ENCODE measurements at regions not wholly inside any gene's neighbourhood (a gene's known extent, or its start where the extent isn't known, plus 50 kb on each side); places are given as distances from the start of the nearest gene placed in this dataset.
"Not testable (repeated sequence)": the region's sequence is repeated elsewhere in the genome, so short reads cannot be mapped to it uniquely, and the experiment has no call there.

DNA sequence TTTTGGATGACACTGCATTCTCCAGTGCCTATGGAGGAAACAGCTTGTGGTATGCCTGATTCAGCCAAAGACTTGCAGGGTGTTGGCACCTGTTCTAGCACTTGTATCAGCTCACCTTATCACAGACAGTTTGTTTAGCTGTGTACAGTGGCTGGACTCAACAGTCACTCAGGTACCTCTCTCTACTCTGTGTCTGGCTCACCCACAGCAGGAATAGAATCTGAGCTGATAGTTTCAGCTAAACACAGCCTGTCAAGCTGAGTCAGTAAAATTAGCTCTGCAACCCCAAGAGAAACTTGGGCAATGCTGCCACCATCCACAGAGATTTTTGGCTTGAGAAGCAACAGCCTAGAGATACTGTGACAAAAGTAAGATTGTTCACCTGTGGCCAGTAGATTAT is 101.5 kb downstream of the RBMY1A1 start:
- Histone ChIP-seq H3K36me3 (ENCODE audit: insufficient read depth, low read length) (no peaks in the 10 kb centered on the region), H3K4me3 (ENCODE audit: low read depth, low read length, poor library complexity, severe bottlenecking) (no peak overlapping the region), H4K20me1 (ENCODE audit: insufficient read depth, low read length) (no peaks in the 10 kb centered on the region), H3K9me2 (ENCODE audit: low read depth, low read length) (no peaks in the 10 kb centered on the region), H2AFZ (ENCODE audit: low read length) (no peak overlapping the region), H3K4me2 (ENCODE audit: low read length) (no peak overlapping the region), H3K9me3 (ENCODE audit: low read length) (no peaks in the 10 kb centered on the region), H3K27ac (ENCODE audit: low read depth, low read length, poor library complexity, severe bottlenecking) (no peak overlapping the region), H3F3A (ENCODE audit: insufficient read depth, low read length) (no peaks in the 10 kb centered on the region), H3K9ac (ENCODE audit: low read length) (no peak overlapping the region), H3K79me2 (ENCODE audit: insufficient read depth, low read length) (no peaks in the 10 kb centered on the region), H3K27me3 (ENCODE audit: insufficient read depth, low read length) (no peaks in the 10 kb centered on the region), H3K4me1 (ENCODE audit: insufficient read depth, low read length, severe bottlenecking) (no peaks in the 10 kb centered on the region)
- TF ChIP-seq, protein P1, sequence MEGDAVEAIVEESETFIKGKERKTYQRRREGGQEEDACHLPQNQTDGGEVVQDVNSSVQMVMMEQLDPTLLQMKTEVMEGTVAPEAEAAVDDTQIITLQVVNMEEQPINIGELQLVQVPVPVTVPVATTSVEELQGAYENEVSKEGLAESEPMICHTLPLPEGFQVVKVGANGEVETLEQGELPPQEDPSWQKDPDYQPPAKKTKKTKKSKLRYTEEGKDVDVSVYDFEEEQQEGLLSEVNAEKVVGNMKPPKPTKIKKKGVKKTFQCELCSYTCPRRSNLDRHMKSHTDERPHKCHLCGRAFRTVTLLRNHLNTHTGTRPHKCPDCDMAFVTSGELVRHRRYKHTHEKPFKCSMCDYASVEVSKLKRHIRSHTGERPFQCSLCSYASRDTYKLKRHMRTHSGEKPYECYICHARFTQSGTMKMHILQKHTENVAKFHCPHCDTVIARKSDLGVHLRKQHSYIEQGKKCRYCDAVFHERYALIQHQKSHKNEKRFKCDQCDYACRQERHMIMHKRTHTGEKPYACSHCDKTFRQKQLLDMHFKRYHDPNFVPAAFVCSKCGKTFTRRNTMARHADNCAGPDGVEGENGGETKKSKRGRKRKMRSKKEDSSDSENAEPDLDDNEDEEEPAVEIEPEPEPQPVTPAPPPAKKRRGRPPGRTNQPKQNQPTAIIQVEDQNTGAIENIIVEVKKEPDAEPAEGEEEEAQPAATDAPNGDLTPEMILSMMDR (IDR thresholded peaks at IDR 0.05; ENCODE audit: low read length): no peak
- TF ChIP-seq EZH2 (IDR thresholded peaks at IDR 0.05; ENCODE audit: borderline replicate concordance, low read length): no peak

DNA sequence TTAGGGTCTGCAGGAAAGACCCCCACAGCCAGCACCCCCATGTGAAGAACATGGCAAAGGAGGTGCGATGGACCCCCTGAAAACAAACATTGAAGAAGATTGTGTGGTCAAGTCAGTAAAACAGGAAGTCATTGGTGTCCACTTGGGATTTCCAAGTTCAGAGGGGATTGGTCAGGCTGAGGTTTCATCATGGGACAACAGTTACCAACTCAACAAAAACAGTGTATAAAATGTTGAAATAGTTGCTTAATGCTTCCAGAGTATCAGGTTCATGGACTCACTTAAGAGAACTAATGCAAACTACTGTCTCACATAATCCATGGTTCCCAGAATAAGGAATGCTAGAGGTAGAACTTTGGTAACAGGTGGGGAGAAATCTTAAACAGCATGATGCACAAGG is 115.8 kb downstream of the RBMY1A1 start:
- H2AFZ ChIP-seq (ENCODE audit: low read length): no peak overlapping the region
- H3K4me3 ChIP-seq (ENCODE audit: low read depth, low read length, poor library complexity, severe bottlenecking): no peak overlapping the region
- H3K27me3 ChIP-seq (ENCODE audit: insufficient read depth, low read length): no peaks in the 10 kb centered on the region
- H4K20me1 ChIP-seq (ENCODE audit: insufficient read depth, low read length): no peaks in the 10 kb centered on the region
- no peaks in the 10 kb centered on the region for H3K4me1 ChIP-seq (ENCODE audit: insufficient read depth, low read length, severe bottlenecking)
- no peaks in the 10 kb centered on the region for H3K79me2 ChIP-seq (ENCODE audit: insufficient read depth, low read length)
- no peak for TF ChIP-seq EZH2 (IDR thresholded peaks at IDR 0.05; ENCODE audit: borderline replicate concordance, low read length)
- TF ChIP-seq, protein P1 (IDR thresholded peaks at IDR 0.05; ENCODE audit: low read length): no peak
- no peaks in the 10 kb centered on the region for H3K36me3 ChIP-seq (ENCODE audit: insufficient read depth, low read length)
- H3K4me2 ChIP-seq (ENCODE audit: low read length): no peak overlapping the region
- H3K9me2 ChIP-seq (ENCODE audit: low read depth, low read length): no peaks in the 10 kb centered on the region
- no peak overlapping the region for H3K27ac ChIP-seq (ENCODE audit: low read depth, low read length, poor library complexity, severe bottlenecking)
- no peaks in the 10 kb centered on the region for H3K9me3 ChIP-seq (ENCODE audit: low read length)
- no peak overlapping the region for H3K9ac ChIP-seq (ENCODE audit: low read length)
- H3F3A ChIP-seq (ENCODE audit: insufficient read depth, low read length): no peaks in the 10 kb centered on the region

DNA sequence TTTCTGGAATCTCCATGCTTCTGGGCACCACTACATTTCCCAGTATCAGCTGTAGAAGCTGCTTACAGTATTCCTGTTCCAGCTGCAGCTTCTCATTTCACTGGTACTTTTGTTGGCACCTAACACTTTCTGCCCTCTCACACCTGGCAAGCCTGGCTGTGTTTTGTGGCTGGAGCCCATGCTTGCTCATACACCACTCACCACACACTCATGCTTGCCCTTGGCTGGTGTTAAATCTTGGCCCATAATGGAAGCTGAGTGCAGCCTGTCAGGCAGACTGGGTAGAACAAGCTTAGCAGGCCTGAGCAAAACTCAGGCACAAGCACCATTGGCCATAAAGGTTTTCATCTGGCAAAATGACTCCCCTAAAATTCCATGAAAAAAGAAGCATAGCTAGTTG is 124.4 kb downstream of the RBMY1A1 start:
- H3F3A ChIP-seq (ENCODE audit: insufficient read depth, low read length); H3K27me3 ChIP-seq (ENCODE audit: insufficient read depth, low read length); H3K9me3 ChIP-seq (ENCODE audit: low read length): not testable (repeated sequence)

DNA sequence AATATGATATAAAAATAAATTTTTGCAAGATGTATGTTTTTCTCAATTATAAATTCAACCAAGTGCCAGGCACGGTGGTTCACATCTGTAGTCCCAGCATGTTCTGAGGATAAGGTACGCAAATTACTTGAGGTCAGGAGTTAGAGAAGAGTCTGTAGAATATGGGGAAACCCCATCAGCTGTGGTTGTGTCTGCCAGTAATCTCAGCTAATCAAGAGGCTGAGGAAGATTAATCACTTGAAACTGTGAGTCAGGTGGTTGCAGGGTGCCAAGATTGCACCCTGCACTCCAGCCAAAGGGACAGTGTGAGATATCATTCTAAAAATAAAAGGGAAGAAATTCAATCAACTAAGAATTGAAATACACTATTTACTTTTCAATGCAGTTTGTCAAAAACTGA is 144.9 kb downstream of the RBMY1A1 start:
- not testable (repeated sequence) for H3K4me2 ChIP-seq (ENCODE audit: low read length)

More for the DNA sequence above, 124.4 kb downstream of the RBMY1A1 start:
- not testable (repeated sequence) for H3K4me2 ChIP-seq (ENCODE audit: low read length); H3K9me2 ChIP-seq (ENCODE audit: low read depth, low read length); H3K79me2 ChIP-seq (ENCODE audit: insufficient read depth, low read length); H3K27ac ChIP-seq (ENCODE audit: low read depth, low read length, poor library complexity, severe bottlenecking); H3K4me3 ChIP-seq (ENCODE audit: low read depth, low read length, poor library complexity, severe bottlenecking); H4K20me1 ChIP-seq (ENCODE audit: insufficient read depth, low read length); H3K4me1 ChIP-seq (ENCODE audit: insufficient read depth, low read length, severe bottlenecking); H2AFZ ChIP-seq (ENCODE audit: low read length); H3K9ac ChIP-seq (ENCODE audit: low read length); H3K36me3 ChIP-seq (ENCODE audit: insufficient read depth, low read length)

DNA sequence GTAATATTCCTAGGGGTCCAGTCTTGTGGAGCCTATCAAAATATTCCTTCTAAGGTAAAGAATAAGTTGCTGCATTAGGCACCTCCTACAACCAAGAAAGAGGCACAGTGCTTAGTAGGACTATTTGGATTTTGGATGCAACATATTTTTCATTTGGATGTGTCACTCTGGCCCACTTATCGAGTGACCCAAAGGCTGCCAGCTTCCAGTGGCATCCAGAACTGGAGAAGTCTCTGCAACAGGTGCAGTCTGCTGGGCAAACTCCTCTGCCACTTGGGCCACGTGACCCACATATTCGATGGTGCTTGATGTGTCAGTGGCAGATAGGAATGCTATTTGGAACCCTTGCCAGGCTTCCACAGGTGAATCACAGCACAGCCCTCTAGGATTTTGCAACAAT is 151.7 kb downstream of the RBMY1A1 start:
- not testable (repeated sequence) for H2AFZ ChIP-seq (ENCODE audit: low read length); H3K9ac ChIP-seq (ENCODE audit: low read length); H3K79me2 ChIP-seq (ENCODE audit: insufficient read depth, low read length); H3K4me2 ChIP-seq (ENCODE audit: low read length); H4K20me1 ChIP-seq (ENCODE audit: insufficient read depth, low read length); H3K36me3 ChIP-seq (ENCODE audit: insufficient read depth, low read length); H3K9me3 ChIP-seq (ENCODE audit: low read length); H3K27ac ChIP-seq (ENCODE audit: low read depth, low read length, poor library complexity, severe bottlenecking); H3K27me3 ChIP-seq (ENCODE audit: insufficient read depth, low read length); H3F3A ChIP-seq (ENCODE audit: insufficient read depth, low read length); H3K4me3 ChIP-seq (ENCODE audit: low read depth, low read length, poor library complexity, severe bottlenecking); H3K9me2 ChIP-seq (ENCODE audit: low read depth, low read length)
- peaks cover 15% of the 10 kb centered on the region for H3K4me1 ChIP-seq (ENCODE audit: insufficient read depth, low read length, severe bottlenecking)

More for the DNA sequence above, 144.9 kb downstream of the RBMY1A1 start:
- not testable (repeated sequence) for H3K4me3 ChIP-seq (ENCODE audit: low read depth, low read length, poor library complexity, severe bottlenecking); H3K79me2 ChIP-seq (ENCODE audit: insufficient read depth, low read length); H3K36me3 ChIP-seq (ENCODE audit: insufficient read depth, low read length); H3K9me3 ChIP-seq (ENCODE audit: low read length); H2AFZ ChIP-seq (ENCODE audit: low read length); H4K20me1 ChIP-seq (ENCODE audit: insufficient read depth, low read length); H3K9ac ChIP-seq (ENCODE audit: low read length); H3K9me2 ChIP-seq (ENCODE audit: low read depth, low read length); H3F3A ChIP-seq (ENCODE audit: insufficient read depth, low read length); H3K27me3 ChIP-seq (ENCODE audit: insufficient read depth, low read length)
- H3K27ac ChIP-seq (ENCODE audit: low read depth, low read length, poor library complexity, severe bottlenecking): peak overlapping the region; percentile 72
- H3K4me1 ChIP-seq (ENCODE audit: insufficient read depth, low read length, severe bottlenecking): peaks cover 44% of the 10 kb centered on the region

DNA sequence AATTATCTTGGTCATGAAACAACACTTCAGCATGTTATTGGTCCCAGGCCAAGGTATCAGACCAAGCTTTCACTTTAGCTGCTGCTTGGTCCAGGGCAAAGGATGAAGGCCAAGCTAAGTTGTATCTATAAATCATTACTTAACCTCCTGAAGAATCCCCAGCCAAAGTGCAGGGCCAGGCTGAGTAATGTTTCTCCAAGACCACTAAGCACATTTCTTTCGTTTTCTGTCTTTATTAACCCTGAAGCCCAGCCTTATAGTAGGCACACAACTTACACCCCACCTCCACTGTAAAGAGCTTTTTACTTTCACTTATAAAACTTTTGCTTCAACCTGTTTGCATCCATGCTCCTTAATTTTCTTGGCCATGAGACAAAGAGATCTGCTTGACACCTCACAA is 167.3 kb downstream of the RBMY1A1 start:
- H3K9me3 ChIP-seq (ENCODE audit: low read length); H3K4me2 ChIP-seq (ENCODE audit: low read length); H4K20me1 ChIP-seq (ENCODE audit: insufficient read depth, low read length); H3K9me2 ChIP-seq (ENCODE audit: low read depth, low read length); H3K4me3 ChIP-seq (ENCODE audit: low read depth, low read length, poor library complexity, severe bottlenecking); H3K36me3 ChIP-seq (ENCODE audit: insufficient read depth, low read length); H3K79me2 ChIP-seq (ENCODE audit: insufficient read depth, low read length); H3K9ac ChIP-seq (ENCODE audit: low read length); H2AFZ ChIP-seq (ENCODE audit: low read length); H3K27me3 ChIP-seq (ENCODE audit: insufficient read depth, low read length); H3K4me1 ChIP-seq (ENCODE audit: insufficient read depth, low read length, severe bottlenecking); H3F3A ChIP-seq (ENCODE audit: insufficient read depth, low read length): not testable (repeated sequence)
- H3K27ac ChIP-seq (ENCODE audit: low read depth, low read length, poor library complexity, severe bottlenecking): peak overlapping the region; percentile 43
